MM.1S (cell line): ENCODE measurements at regions not wholly inside any gene's neighbourhood (a gene's known extent, or its start where the extent isn't known, plus 50 kb on each side); places are given as distances from the start of the nearest gene placed in this dataset.

ENCODE experiments used
- DNase-seq: peaks from one replicate; pipeline ENCODE4 v3.0.0-alpha.2; 2015
- H2AFZ ChIP-seq: fragments of 300-600 bp; sonication (generic); 2 replicates; pipeline ENCODE4 v1.6.0; 2016; ENCODE audit warnings: antibody characterized with exemption, low read length
- H3F3A ChIP-seq: fragments of 300-600 bp; sonication (generic); 2 replicates; pipeline ENCODE4 v1.6.1; 2016; ENCODE audit warnings: mild to moderate bottlenecking, antibody characterized with exemption, low read length, moderate library complexity, mixed read lengths; ENCODE audit not compliant: insufficient read depth
- H3K27ac ChIP-seq: fragments of 300-600 bp; sonication (generic); 2 replicates; pipeline ENCODE4 v1.5.1; 2016; ENCODE audit warnings: mild to moderate bottlenecking, low read length
- H3K27me3 ChIP-seq: fragments of 300-600 bp; sonication (generic); replicated peaks from 2 replicates; pipeline ENCODE4 v1.6.0; 2016; ENCODE audit warnings: low read length; ENCODE audit not compliant: insufficient read depth
- H3K36me3 ChIP-seq: fragments of 300-600 bp; sonication (generic); replicated peaks from 2 replicates; pipeline ENCODE4 v1.6.1; 2016; ENCODE audit warnings: mild to moderate bottlenecking, low read length, mixed read lengths; ENCODE audit not compliant: insufficient read depth
- H3K4me1 ChIP-seq: fragments of 300-600 bp; sonication (generic); 2 replicates; pipeline ENCODE4 v1.6.1; 2016; ENCODE audit warnings: low read length, mixed read lengths
- H3K4me2 ChIP-seq: fragments of 300-600 bp; sonication (generic); 2 replicates; pipeline ENCODE4 v1.6.0; 2016; ENCODE audit warnings: low read depth, low read length
- H3K4me3 ChIP-seq: fragments of 300-600 bp; sonication (generic); 2 replicates; pipeline ENCODE4 v1.5.1; 2016; ENCODE audit warnings: low read length, mixed read lengths
- H3K79me2 ChIP-seq: fragments of 300-600 bp; sonication (generic); 2 replicates; pipeline ENCODE4 v1.6.1; 2016; ENCODE audit warnings: mixed run types, low read length, mixed read lengths
- H3K9ac ChIP-seq: fragments of 300-600 bp; sonication (generic); 2 replicates; pipeline ENCODE4 v1.6.1; 2016; ENCODE audit warnings: low read length, mixed read lengths
- H3K9me2 ChIP-seq: fragments of 300-600 bp; sonication (generic); replicated peaks from 2 replicates; pipeline ENCODE4 v1.6.1; 2016; ENCODE audit warnings: mild to moderate bottlenecking, low read length, mixed read lengths; ENCODE audit not compliant: insufficient read depth
- H3K9me3 ChIP-seq: fragments of 300-600 bp; sonication (generic); replicated peaks from 2 replicates; pipeline ENCODE4 v1.6.1; 2016; ENCODE audit warnings: mild to moderate bottlenecking, low read length, mixed read lengths; ENCODE audit not compliant: insufficient read depth
- H4K20me1 ChIP-seq: fragments of 300-600 bp; sonication (generic); 2 replicates; pipeline ENCODE4 v1.6.1; 2016; ENCODE audit warnings: mild to moderate bottlenecking, low read length, moderate library complexity, mixed read lengths; ENCODE audit not compliant: insufficient read depth
- EZH2 ChIP-seq: fragments of 300-600 bp; sonication (generic); optimal IDR thresholded peaks from 2 replicates; pipeline ENCODE3; 2017; ENCODE audit warnings: low read depth, mild to moderate bottlenecking, antibody characterized with exemption, low read length, mixed read lengths
- EZH2phosphoT487 ChIP-seq: fragments of 300-600 bp; sonication (generic); IDR thresholded peaks from 2 replicates; pipeline ENCODE4 v1.6.1; 2018; ENCODE audit warnings: antibody characterized with exemption, low read length
- TF ChIP-seq, protein P1 (sequence below): fragments of 300-600 bp; sonication (generic); IDR thresholded peaks from 2 replicates; pipeline ENCODE4 v1.5.1; 2016; ENCODE audit warnings: antibody characterized with exemption, low read length, mixed read lengths

DNA sequence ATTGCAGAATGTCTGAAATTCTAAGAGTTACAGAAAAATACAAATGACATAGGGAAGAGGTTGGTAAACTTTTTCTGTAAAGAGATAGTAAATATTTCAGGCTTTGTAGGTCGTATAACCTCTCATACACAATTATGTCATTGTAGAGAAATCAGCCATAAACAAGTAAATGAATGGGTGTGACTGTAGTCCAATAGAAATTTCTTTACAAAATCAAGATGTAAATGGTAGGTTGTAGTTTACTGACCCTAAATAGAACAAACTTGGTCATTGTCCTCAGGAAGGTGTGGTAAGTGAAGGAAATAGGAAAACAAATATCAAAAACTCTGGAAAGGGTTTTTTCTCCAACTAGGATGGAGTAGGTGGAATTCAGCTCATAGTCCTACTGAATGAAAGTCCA is 415.5 kb upstream of the SPHKAP start:
- no peak overlapping the region for H3K4me2 ChIP-seq
- no peaks in the 10 kb centered on the region for H3K9me3 ChIP-seq
- no peak overlapping the region for H2AFZ ChIP-seq
- TF ChIP-seq EZH2 (no peak), EZH2phosphoT487 (no peak)
- TF ChIP-seq, protein P1, sequence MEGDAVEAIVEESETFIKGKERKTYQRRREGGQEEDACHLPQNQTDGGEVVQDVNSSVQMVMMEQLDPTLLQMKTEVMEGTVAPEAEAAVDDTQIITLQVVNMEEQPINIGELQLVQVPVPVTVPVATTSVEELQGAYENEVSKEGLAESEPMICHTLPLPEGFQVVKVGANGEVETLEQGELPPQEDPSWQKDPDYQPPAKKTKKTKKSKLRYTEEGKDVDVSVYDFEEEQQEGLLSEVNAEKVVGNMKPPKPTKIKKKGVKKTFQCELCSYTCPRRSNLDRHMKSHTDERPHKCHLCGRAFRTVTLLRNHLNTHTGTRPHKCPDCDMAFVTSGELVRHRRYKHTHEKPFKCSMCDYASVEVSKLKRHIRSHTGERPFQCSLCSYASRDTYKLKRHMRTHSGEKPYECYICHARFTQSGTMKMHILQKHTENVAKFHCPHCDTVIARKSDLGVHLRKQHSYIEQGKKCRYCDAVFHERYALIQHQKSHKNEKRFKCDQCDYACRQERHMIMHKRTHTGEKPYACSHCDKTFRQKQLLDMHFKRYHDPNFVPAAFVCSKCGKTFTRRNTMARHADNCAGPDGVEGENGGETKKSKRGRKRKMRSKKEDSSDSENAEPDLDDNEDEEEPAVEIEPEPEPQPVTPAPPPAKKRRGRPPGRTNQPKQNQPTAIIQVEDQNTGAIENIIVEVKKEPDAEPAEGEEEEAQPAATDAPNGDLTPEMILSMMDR: no peak
- no peaks in the 10 kb centered on the region for H3K36me3 ChIP-seq
- H3K9me2 ChIP-seq: no peaks in the 10 kb centered on the region
- no peaks in the 10 kb centered on the region for H4K20me1 ChIP-seq
- no peak overlapping the region for H3K4me3 ChIP-seq
- no peaks in the 10 kb centered on the region for H3K27me3 ChIP-seq
- H3K4me1 ChIP-seq: no peaks in the 10 kb centered on the region
- H3K79me2 ChIP-seq: no peaks in the 10 kb centered on the region
- H3K9ac ChIP-seq: no peak overlapping the region
- no peaks in the 10 kb centered on the region for H3F3A ChIP-seq
- no peak for DNase-seq
- no peak overlapping the region for H3K27ac ChIP-seq

GRCh38 chr2:228594012-228594411 is 412.5 kb upstream of the SPHKAP start:
- TF ChIP-seq, protein P1: no peak
- no peak for TF ChIP-seq EZH2
- TF ChIP-seq EZH2phosphoT487: no peak
- Histone ChIP-seq H3K4me3 (no peak overlapping the region), H3K36me3 (no peaks in the 10 kb centered on the region), H3K27me3 (no peaks in the 10 kb centered on the region), H3K9me3 (no peaks in the 10 kb centered on the region), H3K4me1 (no peaks in the 10 kb centered on the region), H4K20me1 (no peaks in the 10 kb centered on the region), H3K9me2 (no peaks in the 10 kb centered on the region), H3K9ac (no peak overlapping the region), H3F3A (peaks cover 5% of the 10 kb centered on the region; the same call in 1 of the 2 replicates), H3K79me2 (no peaks in the 10 kb centered on the region), H3K4me2 (no peak overlapping the region), H2AFZ (no peak overlapping the region), H3K27ac (no peak overlapping the region)
- DNase-seq: no peak

GRCh38 chr2:228592925-228593324 is 411.4 kb upstream of the SPHKAP start:
- H3K36me3 ChIP-seq: no peaks in the 10 kb centered on the region
- no peak overlapping the region for H3K4me3 ChIP-seq
- no peak overlapping the region for H3K9ac ChIP-seq
- H3K4me2 ChIP-seq: no peak overlapping the region
- DNase-seq: no peak
- no peaks in the 10 kb centered on the region for H4K20me1 ChIP-seq
- peaks cover 5% of the 10 kb centered on the region; the same call in 1 of the 2 replicates for H3F3A ChIP-seq
- H3K9me3 ChIP-seq: no peaks in the 10 kb centered on the region
- H3K9me2 ChIP-seq: no peaks in the 10 kb centered on the region
- no peak overlapping the region for H2AFZ ChIP-seq
- H3K79me2 ChIP-seq: no peaks in the 10 kb centered on the region
- TF ChIP-seq, protein P1: no peak
- no peak for TF ChIP-seq EZH2phosphoT487
- no peak for TF ChIP-seq EZH2
- no peaks in the 10 kb centered on the region for H3K27me3 ChIP-seq
- no peaks in the 10 kb centered on the region for H3K4me1 ChIP-seq
- H3K27ac ChIP-seq: no peak overlapping the region
